Hippocampal formation (tissue), 2 donors: ENCODE measurements at regions not wholly inside any gene's neighbourhood (a gene's known extent, or its start where the extent isn't known, plus 50 kb on each side); places are given as distances from the start of the nearest gene placed in this dataset.
"Not testable (repeated sequence)": the region's sequence is repeated elsewhere in the genome, so short reads cannot be mapped to it uniquely, and the experiment has no call there.

Experiments
- DNase-seq, 2 donors: peaks; one replicate each; lab custom pipeline; 2025; lab: John Stamatoyannopoulos, UW

DNA sequence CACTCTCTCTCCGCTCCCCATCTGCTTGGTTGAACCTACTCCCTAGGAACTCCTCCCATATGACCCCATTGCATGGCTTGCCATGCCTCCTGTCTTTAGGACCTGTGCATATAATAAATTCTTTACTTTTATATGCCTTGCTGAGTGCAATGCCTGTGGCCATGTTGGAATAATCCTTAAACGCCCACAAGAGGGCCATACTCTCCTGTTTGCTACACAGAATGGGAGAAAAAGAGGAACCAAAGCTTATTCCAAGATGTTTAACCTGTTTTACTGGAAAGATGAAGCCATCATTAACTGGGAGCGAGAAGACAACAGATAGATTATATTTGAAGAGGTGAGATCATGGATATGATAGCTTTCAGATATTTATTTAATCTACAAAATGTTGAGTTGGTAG is 1097.8 kb downstream of the NAALADL2 start:
- DNase-seq = no peak

DNA sequence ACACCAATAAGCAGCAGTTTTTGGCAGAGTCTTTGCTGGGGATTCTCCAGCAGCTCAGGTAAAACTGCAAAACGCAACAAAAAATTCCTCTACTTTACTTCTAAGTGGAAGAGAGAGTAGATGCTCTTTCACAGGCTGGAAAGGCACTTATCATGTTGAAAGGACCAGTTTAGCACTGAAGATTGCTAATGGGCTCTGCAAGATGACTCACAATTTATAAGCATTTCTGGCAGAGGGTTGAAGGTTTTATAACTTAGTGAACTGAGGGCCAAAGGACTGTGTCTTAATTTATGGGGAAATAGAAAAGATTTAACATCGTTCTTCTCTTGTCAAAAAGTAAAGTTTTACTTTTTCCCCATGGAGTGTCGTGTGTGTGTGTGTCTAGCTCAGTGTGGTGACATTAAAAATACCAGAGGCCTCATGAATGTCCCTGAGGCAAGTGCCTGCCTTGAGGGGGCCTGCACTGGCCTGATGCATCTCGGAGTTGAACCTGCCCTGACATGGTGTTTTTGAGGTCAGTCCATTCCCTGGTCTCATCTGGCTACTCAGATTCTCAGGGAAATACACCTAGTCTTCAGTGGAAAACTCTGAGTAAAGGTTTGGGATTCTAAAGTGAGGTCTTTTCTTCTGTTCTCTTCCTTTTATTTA is 1092.0 kb downstream of the NAALADL2 start:
- no peak for DNase-seq

DNA sequence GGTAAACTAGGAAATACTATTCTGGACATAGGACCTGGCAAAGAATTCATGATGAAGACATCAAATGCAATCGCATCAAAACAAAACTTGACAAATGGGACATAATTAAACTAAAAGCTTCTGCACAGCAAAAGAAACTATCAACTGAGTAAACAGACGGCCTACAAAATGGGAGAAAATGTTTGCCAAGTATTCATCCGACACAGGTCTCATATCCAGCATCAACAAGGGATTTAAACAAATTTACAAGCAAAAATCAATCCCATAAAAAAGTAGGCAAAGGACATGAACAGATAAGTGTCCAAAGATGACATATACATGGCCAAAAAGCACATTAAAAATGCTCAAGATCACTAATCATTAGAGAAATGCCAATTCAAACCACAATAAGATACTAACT is 1088.9 kb downstream of the NAALADL2 start:
- no peak for DNase-seq

DNA sequence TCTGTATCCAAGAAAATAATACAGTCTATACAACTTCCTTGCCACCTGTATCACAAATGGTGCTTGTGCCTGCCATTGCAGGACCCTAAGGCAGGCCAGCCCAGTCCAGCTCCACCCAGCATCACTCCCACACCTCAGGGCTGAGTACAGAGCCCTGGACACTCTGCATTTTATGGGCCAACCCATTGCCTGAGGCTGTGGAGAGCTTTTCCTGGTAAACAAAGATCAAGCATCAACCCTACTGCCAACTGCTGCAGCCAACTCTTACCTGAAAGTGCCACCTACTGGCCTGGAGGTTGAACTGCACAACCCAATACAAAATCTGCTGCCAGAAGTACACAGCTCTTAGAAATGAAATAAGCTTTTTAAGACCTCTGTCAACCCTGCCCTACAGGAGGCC is 1082.2 kb downstream of the NAALADL2 start:
- DNase-seq = no peak

DNA sequence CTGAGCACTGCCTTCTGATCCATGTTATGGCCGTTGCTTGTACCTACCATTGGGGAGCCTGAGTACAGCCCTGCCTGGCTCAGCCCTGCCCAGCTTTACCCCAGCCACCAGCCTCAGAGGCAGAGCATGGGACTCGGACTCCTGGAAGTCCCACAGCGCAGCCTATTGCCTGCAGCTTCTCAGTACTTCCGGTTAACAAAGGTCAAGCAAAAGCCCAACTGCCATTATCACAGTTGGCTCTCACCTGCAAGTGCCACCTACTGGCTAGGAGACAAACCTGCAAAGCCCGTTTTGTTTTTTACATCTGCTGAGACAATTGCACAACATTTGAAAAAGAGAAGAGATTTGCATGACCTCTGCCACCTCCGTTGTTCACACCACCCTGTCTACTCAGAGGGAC is 1081.7 kb downstream of the NAALADL2 start:
- no peak for DNase-seq

DNA sequence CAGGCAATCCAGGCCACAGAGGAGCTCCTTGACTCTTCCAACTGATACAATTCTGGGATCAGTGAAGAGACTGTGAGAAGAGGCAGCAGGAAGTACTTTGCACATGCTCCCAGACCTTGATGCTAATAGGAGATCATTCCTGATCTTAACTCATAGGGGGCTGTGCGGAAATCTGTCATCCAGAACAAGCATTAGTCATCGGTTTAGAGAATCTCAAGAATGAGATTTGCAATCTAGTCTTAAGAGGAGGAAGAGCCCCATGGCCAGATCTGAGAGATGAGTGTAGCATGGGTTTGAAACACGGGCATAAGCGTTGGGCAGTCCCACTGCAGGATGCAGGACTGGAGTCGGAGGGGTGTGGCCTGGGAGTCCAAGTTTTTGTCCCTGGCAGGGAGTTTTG is 1081.1 kb downstream of the NAALADL2 start:
- DNase-seq = no peak

DNA sequence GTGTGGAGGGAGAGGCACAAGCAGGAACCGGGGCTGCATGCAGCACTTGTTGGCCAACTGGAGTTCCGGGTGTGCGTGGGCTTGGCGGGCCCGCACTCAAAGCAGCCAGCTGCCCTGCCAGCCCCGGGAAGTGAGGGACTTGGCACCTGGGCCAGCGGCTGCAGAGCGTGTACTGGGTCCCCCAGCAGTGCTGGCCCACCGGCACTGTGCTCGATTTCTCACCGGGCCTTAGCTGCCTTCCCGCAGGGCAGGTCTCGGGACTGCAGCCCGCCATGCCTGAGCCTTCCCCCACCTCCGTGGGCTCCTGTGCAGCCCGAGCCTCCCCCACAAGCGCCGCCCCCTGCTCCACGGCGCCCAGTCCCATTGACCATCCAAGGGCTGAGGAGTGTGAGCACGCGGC is 1078.2 kb downstream of the NAALADL2 start:
- DNase-seq = not testable (repeated sequence)

DNA sequence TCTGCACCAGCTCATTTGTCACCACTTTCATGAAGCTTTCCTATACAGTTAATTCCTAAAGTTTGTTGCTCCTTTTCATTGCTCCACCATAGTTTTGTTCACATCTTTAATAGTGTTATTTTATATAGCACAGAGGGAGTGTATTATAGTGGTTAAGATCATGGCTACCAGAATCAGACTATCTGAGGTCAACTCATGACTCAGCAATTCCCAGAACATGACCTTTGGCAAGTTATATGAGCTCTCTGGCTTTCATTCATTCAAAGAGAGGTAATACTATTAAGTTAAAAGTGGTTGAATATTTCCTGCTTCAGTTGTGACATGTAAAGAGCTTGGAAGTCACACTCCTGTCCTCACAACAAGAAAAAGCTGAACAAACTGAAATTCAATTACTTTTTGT is 1073.5 kb downstream of the NAALADL2 start:
- no peak for DNase-seq

DNA sequence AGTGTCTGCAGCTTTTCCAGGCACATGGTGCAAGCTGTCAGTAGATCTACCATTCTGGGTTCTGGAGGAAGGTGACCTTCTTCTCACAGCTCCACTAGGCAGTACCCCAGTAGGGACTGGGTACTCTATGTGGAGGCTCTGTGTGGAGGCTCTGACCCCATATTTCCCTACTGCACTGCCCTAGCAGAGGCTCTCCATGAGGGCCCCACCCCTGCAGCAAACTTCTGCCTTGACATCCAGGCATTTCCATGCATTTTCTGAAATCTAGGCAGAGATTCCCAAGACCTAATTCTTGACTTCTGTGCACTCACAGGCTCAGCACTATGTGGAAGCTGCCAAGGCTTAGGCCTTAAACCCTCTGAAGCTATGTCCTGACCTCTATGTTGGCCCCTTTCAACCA is 1060.0 kb downstream of the NAALADL2 start:
- DNase-seq = no peak

DNA sequence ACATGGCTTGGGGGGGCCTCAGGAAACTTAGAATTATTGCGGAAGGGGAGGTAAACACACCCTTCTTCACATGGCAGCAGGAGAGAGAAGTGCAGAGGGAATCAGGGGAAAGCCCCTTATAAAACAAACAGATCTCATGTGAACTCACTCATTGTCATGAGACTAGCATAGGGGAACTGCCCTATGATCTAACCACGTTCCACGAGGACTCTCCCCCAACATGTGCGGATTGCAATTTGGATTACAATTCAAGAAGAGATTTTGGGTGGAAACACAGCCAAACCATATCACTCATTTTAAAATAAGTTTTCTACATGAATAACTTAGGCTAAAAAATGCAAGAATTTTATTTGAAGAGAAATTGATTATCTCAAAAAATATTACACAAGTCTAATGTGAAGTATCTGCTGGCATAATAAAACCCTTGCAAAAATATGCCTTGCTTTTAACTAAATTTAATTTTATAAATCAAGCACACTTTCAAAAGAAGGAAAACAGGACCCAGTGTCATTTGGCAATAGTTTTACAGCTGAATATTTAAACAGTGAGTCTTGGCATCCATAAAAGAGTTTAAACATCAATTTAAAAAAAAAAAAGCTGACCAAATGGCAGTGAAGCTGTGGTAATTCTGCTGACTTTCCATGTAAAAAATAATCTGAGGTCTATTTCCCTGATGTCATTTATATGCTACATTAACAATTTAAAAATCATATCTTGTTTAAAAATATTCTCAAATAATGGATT is 1057.2 kb downstream of the NAALADL2 start:
- DNase-seq = no peak

DNA sequence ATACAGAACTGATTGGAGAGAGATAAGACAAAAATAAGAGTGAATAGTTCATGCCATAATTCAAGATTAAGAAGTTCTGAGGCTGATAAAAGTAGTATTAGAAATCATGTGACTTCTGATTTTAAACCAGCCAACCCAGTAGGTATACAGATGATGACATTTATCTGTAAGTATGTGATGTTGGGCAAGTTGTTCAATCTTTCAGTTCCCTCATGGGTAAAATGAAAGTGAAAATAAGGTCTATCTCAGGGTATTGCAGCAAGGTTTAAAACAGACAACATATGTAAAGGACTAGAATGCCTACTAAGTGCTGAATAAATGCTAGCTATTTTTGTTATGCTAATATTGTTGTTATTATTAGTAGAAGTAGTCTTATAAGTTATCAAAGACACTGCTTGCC is 1055.7 kb downstream of the NAALADL2 start:
- DNase-seq = no peak

DNA sequence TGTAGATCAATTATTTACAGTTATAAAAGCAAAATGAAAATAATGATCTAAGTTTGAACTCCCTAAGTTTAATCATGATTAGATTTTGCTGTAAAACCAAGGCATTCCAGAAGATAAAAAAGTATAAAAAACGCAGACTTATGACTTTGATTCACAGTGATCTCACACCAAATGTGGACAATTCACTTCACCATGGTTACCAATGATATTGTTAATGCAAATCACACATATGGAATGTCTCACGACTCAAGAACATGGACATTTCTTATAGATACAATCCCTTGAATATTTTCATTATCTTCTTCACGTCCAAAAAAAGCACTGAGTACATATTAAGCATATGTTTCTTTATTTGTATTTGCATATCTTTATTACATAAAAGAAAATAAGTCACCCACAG is 1054.2 kb downstream of the NAALADL2 start:
- DNase-seq = no peak

DNA sequence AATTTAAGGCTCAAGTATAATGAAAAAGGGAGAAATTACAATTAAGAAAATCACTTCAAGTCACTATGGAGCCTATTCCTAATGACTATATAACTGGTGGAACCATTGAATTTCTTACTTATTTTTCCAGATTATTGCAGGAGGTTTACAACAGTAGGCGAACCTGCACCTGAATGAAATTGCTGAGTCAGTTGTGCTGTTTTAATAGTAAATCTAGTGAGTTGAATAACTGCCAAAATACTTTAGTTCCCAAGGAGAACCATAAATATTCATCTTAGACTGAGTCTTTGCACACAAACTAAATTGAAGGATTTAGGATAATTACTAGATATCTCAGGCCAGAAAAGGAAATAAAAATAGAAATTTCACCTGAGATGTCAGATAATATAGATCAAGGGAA is 1052.8 kb downstream of the NAALADL2 start:
- DNase-seq = no peak

DNA sequence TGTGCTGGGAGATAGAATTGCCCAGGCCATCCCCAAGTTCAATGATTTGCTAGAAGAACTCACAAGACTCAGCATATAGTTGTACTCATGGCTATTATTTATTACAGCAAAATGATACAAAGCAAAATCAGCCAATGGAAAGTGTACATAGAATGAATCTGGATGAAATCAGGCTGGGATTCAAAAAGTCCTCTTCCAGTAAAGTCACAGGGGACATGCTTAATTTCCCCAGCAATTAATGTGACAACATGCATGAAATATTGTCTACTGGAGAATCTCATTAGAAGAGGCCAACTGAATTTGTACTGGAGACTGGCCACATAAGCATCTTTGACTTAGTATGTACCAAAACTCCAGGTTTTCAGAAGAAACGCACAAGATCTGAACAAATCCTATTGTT is 1043.1 kb downstream of the NAALADL2 start:
- no peak for DNase-seq

DNA sequence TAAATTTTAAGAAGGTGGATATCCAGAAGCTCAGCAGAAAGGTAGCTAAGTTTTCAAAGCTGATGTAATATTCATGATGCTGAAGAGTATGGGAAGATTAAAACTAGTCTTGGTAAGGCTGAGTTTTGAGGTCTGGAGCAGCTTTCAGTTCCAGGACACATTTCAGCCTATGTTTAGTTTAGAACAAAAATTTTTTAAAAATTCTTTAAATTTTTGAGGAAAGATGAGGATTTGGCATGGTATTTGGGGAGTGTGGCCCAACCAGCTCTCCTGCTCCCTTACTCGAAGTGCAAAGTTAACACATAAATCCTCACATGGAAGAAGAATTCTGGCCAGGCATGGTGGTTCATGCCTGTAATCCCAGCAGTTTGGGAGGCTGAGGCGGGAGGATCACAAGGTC is 1039.1 kb downstream of the NAALADL2 start:
- DNase-seq = no peak

DNA sequence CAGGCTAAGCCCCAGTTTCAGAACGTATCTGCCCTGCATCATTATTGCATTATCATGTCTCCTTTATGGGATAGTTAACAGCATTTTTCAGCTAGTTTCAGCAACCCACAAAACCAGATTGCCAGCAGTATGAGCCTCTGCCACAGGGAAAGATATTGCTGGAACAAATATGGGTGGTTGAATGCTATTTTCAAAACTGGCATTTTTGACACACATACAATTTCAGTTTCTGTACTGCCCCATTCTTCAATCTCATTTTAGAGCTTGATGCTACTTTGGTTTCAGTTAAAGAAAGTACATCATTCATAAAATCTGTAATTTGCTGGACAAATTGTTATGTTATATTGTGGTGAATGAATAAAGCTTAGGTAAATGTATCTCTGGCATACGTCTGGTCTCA is 1037.5 kb downstream of the NAALADL2 start:
- DNase-seq = no peak

DNA sequence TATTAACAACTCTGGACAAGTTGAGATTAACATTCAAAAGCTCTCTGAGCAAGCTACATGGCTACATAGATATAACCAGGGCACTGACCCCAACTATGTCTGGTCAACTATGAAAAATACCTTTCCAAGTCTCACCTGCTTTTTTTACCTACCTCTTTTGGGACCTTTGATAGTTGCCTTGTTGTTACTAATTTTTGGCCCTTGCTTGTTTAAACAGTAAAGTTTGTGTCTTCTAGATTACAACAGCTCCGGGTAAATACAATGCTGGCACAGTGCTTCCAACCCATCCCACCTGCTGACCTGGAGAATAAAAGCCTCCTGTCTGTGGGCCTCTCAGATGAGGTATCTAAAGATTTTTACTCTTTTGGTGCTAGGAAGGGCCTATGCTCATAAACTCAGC is 1036.6 kb downstream of the NAALADL2 start:
- no peak for DNase-seq

DNA sequence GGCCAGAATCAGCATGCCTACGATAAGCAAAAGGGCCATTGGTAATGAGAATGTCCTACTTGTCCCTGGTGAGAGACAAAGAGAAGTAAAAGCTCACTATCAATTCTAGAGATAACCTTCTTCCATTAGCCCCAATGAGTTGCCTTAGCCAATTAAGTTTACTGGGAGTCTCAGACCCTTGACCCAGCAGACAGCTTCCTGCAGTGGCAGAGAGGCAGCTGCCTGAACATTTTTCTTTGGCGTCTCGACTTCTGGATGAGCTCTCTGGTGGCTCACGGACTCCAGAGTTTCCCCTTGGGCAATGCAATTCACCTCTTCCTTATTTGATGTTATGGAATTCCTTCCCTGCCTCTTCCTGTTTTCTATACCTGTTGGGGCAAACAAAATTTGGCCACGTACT is 1034.4 kb downstream of the NAALADL2 start:
- DNase-seq = no peak

DNA sequence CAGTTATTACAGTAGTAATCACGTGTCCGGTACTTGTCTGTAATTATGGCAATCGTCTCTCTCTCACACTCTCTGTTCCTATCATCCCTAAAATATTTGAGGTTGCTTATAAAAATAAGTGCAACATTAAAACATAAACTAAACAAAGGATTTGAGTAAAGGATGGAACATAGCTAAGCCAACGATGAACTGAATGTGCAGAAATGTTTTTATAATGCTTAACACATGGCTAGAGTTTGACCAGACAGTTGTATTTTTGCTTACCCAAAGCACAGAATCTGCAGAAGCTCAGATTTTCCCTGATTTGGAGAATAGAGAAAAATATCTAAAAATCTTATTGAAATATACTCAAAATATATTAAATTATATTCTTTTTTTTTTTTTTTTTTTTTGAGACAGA is 1030.9 kb downstream of the NAALADL2 start:
- DNase-seq = no peak

DNA sequence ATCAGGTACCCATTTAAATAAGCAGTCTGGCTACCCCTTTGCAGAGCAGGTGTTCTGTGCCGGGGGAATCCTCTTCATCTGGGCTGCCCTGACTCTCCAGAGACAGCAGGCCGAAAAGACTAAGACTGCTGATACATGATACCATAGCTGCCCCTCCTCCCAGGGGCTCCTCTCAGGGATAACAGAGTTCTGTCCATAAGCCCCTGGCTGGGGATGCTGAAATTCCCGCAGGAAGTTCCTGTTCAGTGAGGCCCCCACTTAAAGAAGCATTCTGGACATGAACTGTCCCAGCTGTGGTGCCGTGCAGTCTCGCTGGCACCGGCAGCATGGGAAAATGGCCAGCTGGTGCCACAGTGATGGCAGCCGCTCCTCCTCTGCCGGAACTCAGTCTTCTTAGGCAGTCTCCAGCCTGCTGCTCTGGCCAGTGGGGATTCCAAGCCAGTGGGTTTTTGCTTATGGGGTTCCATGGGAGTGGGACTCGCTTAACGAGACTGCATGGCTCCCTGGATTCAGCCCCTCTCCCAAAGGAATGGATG is 1026.2 kb downstream of the NAALADL2 start:
- DNase-seq = no peak

DNA sequence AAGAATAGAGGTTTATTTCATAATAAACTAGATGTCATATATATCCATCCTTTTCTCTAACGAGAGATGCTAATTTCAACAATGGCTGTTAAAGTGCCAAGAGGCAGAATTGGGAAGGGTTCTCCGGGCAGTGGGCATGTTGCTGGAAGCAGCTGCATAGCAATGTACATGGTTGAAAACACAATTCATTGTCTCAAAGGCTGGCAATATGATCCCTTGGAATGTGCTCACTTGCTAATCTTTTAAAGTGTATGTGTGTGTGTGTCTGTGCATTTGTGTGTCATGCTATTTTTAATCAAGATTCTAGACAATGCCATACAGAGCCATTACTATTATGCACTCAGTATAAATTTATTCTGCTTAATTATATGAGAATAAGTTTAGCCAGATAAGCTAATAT is 1020.3 kb downstream of the NAALADL2 start:
- no peak for DNase-seq

DNA sequence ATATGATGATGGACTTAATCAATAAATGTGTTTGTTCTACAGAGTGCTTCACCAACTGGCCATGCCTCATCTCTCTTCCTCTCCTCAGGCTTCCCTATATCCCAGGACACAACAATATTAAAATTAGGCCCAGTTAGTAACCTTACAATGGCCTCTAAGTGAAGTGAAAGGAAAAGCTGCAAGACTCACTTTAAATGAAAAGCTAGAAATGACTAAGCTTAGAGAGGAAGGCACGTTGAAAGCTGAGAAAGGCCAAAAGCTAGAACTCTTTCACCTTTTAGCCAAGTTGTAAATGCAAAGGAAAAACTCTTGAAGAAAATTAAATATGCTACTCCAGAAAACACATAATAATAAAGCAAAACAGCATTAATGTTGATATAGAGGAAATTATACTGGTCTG is 1010.3 kb downstream of the NAALADL2 start:
- DNase-seq = no peak

DNA sequence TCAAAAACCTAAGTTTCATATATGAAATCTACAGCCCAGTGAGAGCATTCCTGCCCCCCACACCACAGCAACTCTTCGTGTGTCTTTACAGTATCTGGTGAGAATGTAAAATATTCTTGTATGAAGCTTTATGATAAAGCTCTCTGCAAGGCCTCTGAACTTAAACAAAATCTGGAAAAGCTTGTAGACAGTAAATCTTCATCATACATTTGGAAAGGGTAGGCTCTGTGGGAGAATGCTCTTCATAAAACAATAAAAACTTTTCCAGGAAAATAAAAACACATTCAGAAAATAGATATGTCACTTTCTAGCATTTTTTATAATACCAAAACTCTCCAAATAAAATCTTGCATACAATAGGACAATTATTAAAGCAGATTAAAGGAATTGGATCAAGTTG is 1009.5 kb downstream of the NAALADL2 start:
- DNase-seq = no peak

DNA sequence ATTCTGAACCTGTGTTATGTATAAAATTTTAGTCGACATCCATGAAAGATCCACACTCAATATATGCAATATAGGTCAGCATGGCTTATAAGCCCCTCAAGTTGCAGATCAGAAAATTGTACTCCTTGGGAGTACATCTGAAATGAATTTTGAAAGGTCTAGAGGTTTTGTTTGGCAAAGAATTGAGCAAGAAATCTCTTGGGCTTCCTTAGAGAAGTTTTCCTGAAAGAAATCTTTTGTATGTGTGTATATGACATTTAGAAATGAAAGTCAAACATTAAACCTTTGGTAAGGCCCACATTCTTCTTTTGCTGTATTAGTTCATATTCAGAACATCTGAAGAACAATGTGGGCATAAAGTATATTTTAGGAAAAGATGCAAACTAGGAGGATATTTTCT is 1006.6 kb downstream of the NAALADL2 start:
- no peak for DNase-seq
